Neural cell (in vitro differentiated cells): ENCODE measurements at regions not wholly inside any gene's neighbourhood (a gene's known extent, or its start where the extent isn't known, plus 50 kb on each side); places are given as distances from the start of the nearest gene placed in this dataset.

Source experiments
- H2AFZ ChIP-seq: fragments of 200-600, 300-800 bp; sonication (generic), shearing (Covaris generic); 2 replicates; pipeline ENCODE4 v1.6.0; 2014; ENCODE audit warnings: low read depth, mild to moderate bottlenecking, antibody characterized with exemption, low read length, moderate library complexity
- H3F3A ChIP-seq: fragments of 200-600 bp; shearing (Covaris generic); 2 replicates; pipeline ENCODE4 v1.6.1; 2016; ENCODE audit warnings: mild to moderate bottlenecking, moderate library complexity, mixed read lengths, antibody characterized with exemption, low read length; ENCODE audit not compliant: insufficient read depth, poor library complexity, severe bottlenecking
- H3K27ac ChIP-seq: fragments of 200-600, 300-800 bp; sonication (generic), shearing (Covaris generic); 2 replicates; pipeline ENCODE4 v1.5.1; 2014; ENCODE audit warnings: mild to moderate bottlenecking, low read length, moderate library complexity
- H3K27me3 ChIP-seq: fragments of 300-800, 200-600 bp; sonication (generic), shearing (Covaris generic); 2 replicates; pipeline ENCODE4 v1.6.0; 2014; ENCODE audit warnings: mild to moderate bottlenecking, low read depth, low read length, moderate library complexity; ENCODE audit not compliant: insufficient read depth
- H3K36me3 ChIP-seq: fragments of 300-800, 200-600 bp; sonication (generic), shearing (Covaris generic); 2 replicates; pipeline ENCODE4 v1.5.1; 2014; ENCODE audit warnings: mild to moderate bottlenecking, antibody characterized with exemption, low read length, moderate library complexity; ENCODE audit not compliant: insufficient read depth
- H3K4me2 ChIP-seq: fragments of 300-800, 200-600 bp; sonication (generic), shearing (Covaris generic); 2 replicates; pipeline ENCODE4 v1.6.0; 2014; ENCODE audit warnings: mild to moderate bottlenecking, low read length
- H3K4me3 ChIP-seq: fragments of 300-800, 200-600 bp; sonication (generic), shearing (Covaris generic); 2 replicates; pipeline ENCODE4 v1.5.1; 2014; ENCODE audit warnings: mild to moderate bottlenecking, low read length, moderate library complexity
- H3K79me2 ChIP-seq: fragments of 200-600 bp; shearing (Covaris generic); replicated peaks from 2 replicates; pipeline ENCODE4 v1.6.0; 2014; ENCODE audit warnings: mild to moderate bottlenecking, low read length, moderate library complexity; ENCODE audit not compliant: insufficient read depth
- H3K9ac ChIP-seq: fragments of 300-800, 200-600 bp; sonication (generic), shearing (Covaris generic); 2 replicates; pipeline ENCODE4 v1.6.1; 2016; ENCODE audit warnings: mild to moderate bottlenecking, low read length, mixed read lengths
- H3K9me2 ChIP-seq: fragments of 200-600 bp; shearing (Covaris generic); 2 replicates; pipeline ENCODE4 v1.6.1; 2016; ENCODE audit warnings: mild to moderate bottlenecking, low read length, mixed read lengths; ENCODE audit not compliant: insufficient read depth
- H3K9me3 ChIP-seq: fragments of 200-600, 300-800 bp; sonication (generic), shearing (Covaris generic); 2 replicates; pipeline ENCODE4 v1.6.1; 2016; ENCODE audit warnings: mild to moderate bottlenecking, mixed run types, low read length, moderate library complexity, mixed read lengths
- H4K20me1 ChIP-seq: fragments of 200-600 bp; shearing (Covaris generic); 2 replicates; pipeline ENCODE4 v1.6.1; 2016; ENCODE audit warnings: mild to moderate bottlenecking, mixed run types; ENCODE audit not compliant: insufficient read depth
- CTCF ChIP-seq: fragments of 450-650 bp; IDR thresholded peaks from 2 replicates; pipeline ENCODE4 v1.5.1; 2014; ENCODE audit warnings: antibody characterized with exemption, mild to moderate bottlenecking, moderate library complexity; ENCODE audit not compliant: poor library complexity, severe bottlenecking
- EP300 ChIP-seq: fragments of 450-650 bp; conservative IDR thresholded peaks from 2 replicates; pipeline ENCODE4 v1.6.1; 2014; ENCODE audit warnings: antibody characterized with exemption, mild to moderate bottlenecking, moderate library complexity; ENCODE audit not compliant: poor library complexity, severe bottlenecking
- EZH2 ChIP-seq: fragments of 200-600, 300-800 bp; shearing (Covaris generic), sonication (generic); IDR thresholded peaks from 2 replicates; pipeline ENCODE4 v1.6.1; 2014; ENCODE audit warnings: antibody characterized with exemption, low read length, borderline replicate concordance, mild to moderate bottlenecking; ENCODE audit not compliant: insufficient read depth, poor library complexity, severe bottlenecking
- MXI1 ChIP-seq: fragments of 450-650 bp; conservative IDR thresholded peaks from 2 replicates; pipeline ENCODE4 v1.6.1; 2014; ENCODE audit warnings: antibody characterized with exemption, mild to moderate bottlenecking; ENCODE audit not compliant: poor library complexity, severe bottlenecking
- POLR2AphosphoS5 ChIP-seq: IDR thresholded peaks from 2 replicates; pipeline ENCODE4 v1.6.1; 2012
- RAD21 ChIP-seq: fragments of 450-650 bp; conservative IDR thresholded peaks from 2 replicates; pipeline ENCODE4 v1.6.1; 2014; ENCODE audit warnings: antibody characterized with exemption, mild to moderate bottlenecking, moderate library complexity
- REST ChIP-seq: IDR thresholded peaks from 2 replicates; pipeline ENCODE4 v1.6.1; 2012; ENCODE audit warnings: borderline replicate concordance
- SMC3 ChIP-seq: fragments of 450-650 bp; conservative IDR thresholded peaks from 2 replicates; pipeline ENCODE4 v1.6.1; 2014; ENCODE audit warnings: antibody characterized with exemption, mild to moderate bottlenecking, moderate library complexity; ENCODE audit not compliant: poor library complexity
- TAF1 ChIP-seq: IDR thresholded peaks from 2 replicates; pipeline ENCODE4 v1.6.1; 2012; ENCODE audit warnings: low read depth

GRCh38 chr4:136032391-136032790 is 1499.9 kb downstream of the PCDH18 start:
- Histone ChIP-seq H3K27ac (no peak overlapping the region), H3K4me3 (no peak overlapping the region), H3K9me2 (no peaks in the 10 kb centered on the region), H3K4me2 (no peak overlapping the region), H3K36me3 (peaks cover 4% of the 10 kb centered on the region), H3K9me3 (peaks cover 3% of the 10 kb centered on the region), H3K27me3 (no peaks in the 10 kb centered on the region), H3F3A (no peaks in the 10 kb centered on the region), H3K9ac (no peak overlapping the region), H3K79me2 (no peaks in the 10 kb centered on the region), H4K20me1 (no peaks in the 10 kb centered on the region), H2AFZ (no peak overlapping the region)
- TF ChIP-seq EP300 (no peak), TAF1 (no peak), SMC3 (no peak), POLR2AphosphoS5 (no peak), CTCF (no peak), RAD21 (no peak), EZH2 (no peak), MXI1 (no peak), REST (no peak)

- H3K9me2 ChIP-seq, result no peaks in the 10 kb centered on the region
- H4K20me1 ChIP-seq, result no peaks in the 10 kb centered on the region
- no peak overlapping the region for H3K4me2 ChIP-seq
- no peak overlapping the region for H3K9ac ChIP-seq
- no peaks in the 10 kb centered on the region for H3F3A ChIP-seq
- H2AFZ ChIP-seq, result no peak overlapping the region
- H3K4me3 ChIP-seq, result no peak overlapping the region
- H3K27ac ChIP-seq, result no peak overlapping the region
- no peaks in the 10 kb centered on the region for H3K79me2 ChIP-seq
- no peaks in the 10 kb centered on the region for H3K27me3 ChIP-seq
- no peak for TF ChIP-seq EZH2
- no peak for TF ChIP-seq EP300
- TF ChIP-seq RAD21, result no peak
- peaks cover 3% of the 10 kb centered on the region for H3K9me3 ChIP-seq
- H3K36me3 ChIP-seq, result peaks cover 4% of the 10 kb centered on the region
Observed at GRCh38 chr4:136025540-136025939, 1506.8 kb downstream of the PCDH18 start.

GRCh38 chr4:136017556-136017955 is 1514.7 kb downstream of the PCDH18 start:
- no peaks in the 10 kb centered on the region for H3K9me3 ChIP-seq
- H3K27me3 ChIP-seq, result no peaks in the 10 kb centered on the region
- TF ChIP-seq MXI1, result no peak
- TF ChIP-seq RAD21, result no peak
- TF ChIP-seq REST, result no peak
- no peak for TF ChIP-seq SMC3
- no peak for TF ChIP-seq TAF1
- TF ChIP-seq EZH2, result no peak
- no peak for TF ChIP-seq POLR2AphosphoS5
- TF ChIP-seq CTCF, result no peak
- no peak for TF ChIP-seq EP300
- H3K9me2 ChIP-seq, result no peaks in the 10 kb centered on the region
- H3F3A ChIP-seq, result no peaks in the 10 kb centered on the region
- no peak overlapping the region for H3K4me3 ChIP-seq
- no peaks in the 10 kb centered on the region for H3K79me2 ChIP-seq
- H4K20me1 ChIP-seq, result no peaks in the 10 kb centered on the region
- H3K27ac ChIP-seq, result no peak overlapping the region
- no peak overlapping the region for H3K9ac ChIP-seq
- H3K4me2 ChIP-seq, result no peak overlapping the region
- no peak overlapping the region for H2AFZ ChIP-seq
- H3K36me3 ChIP-seq, result no peaks in the 10 kb centered on the region
